ENCODE measurements at regions not wholly inside any gene's neighbourhood (a gene's known extent, or its start where the extent isn't known, plus 50 kb on each side); places are given as distances from the start of the nearest gene placed in this dataset.
A peak's percentile ranks its signal among the peaks of the same experiment; 100 is the strongest.

- Histone ChIP-seq H3K9me3 (ENCODE audit: low read length) (no peaks in the 10 kb centered on the region), H3K27ac (ENCODE audit: low read depth, low read length) (no peak overlapping the region), H3K27me3 (ENCODE audit: insufficient read depth, low read length, poor library complexity, severe bottlenecking) (no peaks in the 10 kb centered on the region), H3K36me3 (ENCODE audit: insufficient read depth, low read length) (no peaks in the 10 kb centered on the region), H3K4me1 (ENCODE audit: insufficient read depth, low read length) (no peaks in the 10 kb centered on the region), H3K4me3 (ENCODE audit: low read length) (no peak overlapping the region)
- CTCF ChIA-PET, result interaction anchor here (1.1 kb wide), 1 partner anchor 22 kb away, joined by 3 read pairs; no protein-coding TSS in a partner anchor
- H3K9me3 Mint-ChIP-seq, result no peaks in the 10 kb centered on the region
- no peaks in the 10 kb centered on the region for H3K27me3 Mint-ChIP-seq
- no peak for DNase-seq
- POLR2A ChIA-PET, result no interaction called here
- H3K4me1 Mint-ChIP-seq, result no peaks in the 10 kb centered on the region
- peak overlapping the region in 1 of 8 donors; percentile 7 for H3K27ac Mint-ChIP-seq
- no peaks in the 10 kb centered on the region for H3K36me3 Mint-ChIP-seq
- no peak overlapping the region for H3K4me3 Mint-ChIP-seq
These were observed 169.2 kb upstream of the HMHB1 start for GRCh38 chr5:143642791-143643190.

GRCh38 chr5:143641549-143642355 is 170.2 kb upstream of the HMHB1 start:
- H3K4me1 Mint-ChIP-seq, result no peaks in the 10 kb centered on the region
- no peak overlapping the region for H3K27ac Mint-ChIP-seq
- no peak for DNase-seq
- H3K27me3 Mint-ChIP-seq, result no peaks in the 10 kb centered on the region
- ChIA-PET POLR2A (no interaction called here), CTCF (no interaction called here)
- Histone ChIP-seq H3K9me3 (ENCODE audit: low read length) (no peaks in the 10 kb centered on the region), H3K4me3 (ENCODE audit: low read length) (no peak overlapping the region), H3K27ac (ENCODE audit: low read depth, low read length) (no peak overlapping the region), H3K27me3 (ENCODE audit: insufficient read depth, low read length, poor library complexity, severe bottlenecking) (no peaks in the 10 kb centered on the region), H3K36me3 (ENCODE audit: insufficient read depth, low read length) (no peaks in the 10 kb centered on the region), H3K4me1 (ENCODE audit: insufficient read depth, low read length) (no peaks in the 10 kb centered on the region)
- no peaks in the 10 kb centered on the region for H3K36me3 Mint-ChIP-seq
- no peaks in the 10 kb centered on the region for H3K9me3 Mint-ChIP-seq
- H3K4me3 Mint-ChIP-seq, result no peak overlapping the region

GRCh38 chr5:143638654-143639053 is 173.3 kb upstream of the HMHB1 start:
- Mint-ChIP-seq H3K4me3 (no peak overlapping the region), H3K4me1 (no peaks in the 10 kb centered on the region), H3K27me3 (no peaks in the 10 kb centered on the region), H3K36me3 (no peaks in the 10 kb centered on the region), H3K27ac (no peak overlapping the region), H3K9me3 (no peaks in the 10 kb centered on the region)
- ChIA-PET POLR2A (no interaction called here), CTCF (no interaction called here)
- Histone ChIP-seq H3K4me1 (ENCODE audit: insufficient read depth, low read length) (no peaks in the 10 kb centered on the region), H3K36me3 (ENCODE audit: insufficient read depth, low read length) (no peaks in the 10 kb centered on the region), H3K27me3 (ENCODE audit: insufficient read depth, low read length, poor library complexity, severe bottlenecking) (no peaks in the 10 kb centered on the region), H3K4me3 (ENCODE audit: low read length) (no peak overlapping the region), H3K9me3 (ENCODE audit: low read length) (no peaks in the 10 kb centered on the region), H3K27ac (ENCODE audit: low read depth, low read length) (no peak overlapping the region)
- DNase-seq, result no peak

GRCh38 chr5:143636931-143637528 is 174.9 kb upstream of the HMHB1 start:
- no peaks in the 10 kb centered on the region for H3K9me3 Mint-ChIP-seq
- Histone ChIP-seq H3K4me3 (ENCODE audit: low read length) (no peak overlapping the region), H3K4me1 (ENCODE audit: insufficient read depth, low read length) (no peaks in the 10 kb centered on the region), H3K9me3 (ENCODE audit: low read length) (no peaks in the 10 kb centered on the region), H3K27me3 (ENCODE audit: insufficient read depth, low read length, poor library complexity, severe bottlenecking) (no peaks in the 10 kb centered on the region), H3K27ac (ENCODE audit: low read depth, low read length) (no peak overlapping the region), H3K36me3 (ENCODE audit: insufficient read depth, low read length) (no peaks in the 10 kb centered on the region)
- H3K27me3 Mint-ChIP-seq, result no peaks in the 10 kb centered on the region
- H3K27ac Mint-ChIP-seq, result peak overlapping the region in 2 of 8 donors; percentile 7 to 27
- H3K36me3 Mint-ChIP-seq, result no peaks in the 10 kb centered on the region
- no peaks in the 10 kb centered on the region for H3K4me1 Mint-ChIP-seq
- DNase-seq, result no peak
- no peak overlapping the region for H3K4me3 Mint-ChIP-seq
- POLR2A ChIA-PET, result no interaction called here
- CTCF ChIA-PET, result no interaction called here

- H3K9me3 Mint-ChIP-seq, result no peaks in the 10 kb centered on the region
- Histone ChIP-seq H3K27me3 (ENCODE audit: insufficient read depth, low read length, poor library complexity, severe bottlenecking) (no peaks in the 10 kb centered on the region), H3K4me1 (ENCODE audit: insufficient read depth, low read length) (no peaks in the 10 kb centered on the region), H3K27ac (ENCODE audit: low read depth, low read length) (no peak overlapping the region), H3K9me3 (ENCODE audit: low read length) (no peaks in the 10 kb centered on the region), H3K4me3 (ENCODE audit: low read length) (no peak overlapping the region), H3K36me3 (ENCODE audit: insufficient read depth, low read length) (no peaks in the 10 kb centered on the region)
- ChIA-PET POLR2A (no interaction called here), CTCF (no interaction called here)
- no peak overlapping the region for H3K4me3 Mint-ChIP-seq
- H3K27ac Mint-ChIP-seq, result no peak overlapping the region
- H3K27me3 Mint-ChIP-seq, result no peaks in the 10 kb centered on the region
- no peaks in the 10 kb centered on the region for H3K4me1 Mint-ChIP-seq
- H3K36me3 Mint-ChIP-seq, result no peaks in the 10 kb centered on the region
- DNase-seq, result no peak
These were observed 176.1 kb upstream of the HMHB1 start for GRCh38 chr5:143635888-143636287.

GRCh38 chr5:143635146-143635752 is 176.7 kb upstream of the HMHB1 start:
- Histone ChIP-seq H3K27ac (ENCODE audit: low read depth, low read length) (no peak overlapping the region), H3K4me3 (ENCODE audit: low read length) (no peak overlapping the region), H3K36me3 (ENCODE audit: insufficient read depth, low read length) (no peaks in the 10 kb centered on the region), H3K9me3 (ENCODE audit: low read length) (no peaks in the 10 kb centered on the region), H3K4me1 (ENCODE audit: insufficient read depth, low read length) (no peaks in the 10 kb centered on the region), H3K27me3 (ENCODE audit: insufficient read depth, low read length, poor library complexity, severe bottlenecking) (no peaks in the 10 kb centered on the region)
- no peaks in the 10 kb centered on the region for H3K4me1 Mint-ChIP-seq
- no peaks in the 10 kb centered on the region for H3K9me3 Mint-ChIP-seq
- no peaks in the 10 kb centered on the region for H3K36me3 Mint-ChIP-seq
- CTCF ChIA-PET, result no interaction called here
- no peaks in the 10 kb centered on the region for H3K27me3 Mint-ChIP-seq
- POLR2A ChIA-PET, result no interaction called here
- peak overlapping the region in 1 of 8 donors; percentile 19 for H3K27ac Mint-ChIP-seq
- no peak for DNase-seq
- H3K4me3 Mint-ChIP-seq, result no peak overlapping the region

- Mint-ChIP-seq H3K4me3 (no peak overlapping the region), H3K27me3 (no peaks in the 10 kb centered on the region), H3K36me3 (no peaks in the 10 kb centered on the region), H3K4me1 (peaks cover 0 to 2% (median 0%) of the 10 kb centered on the region in 3 donors), H3K9me3 (no peaks in the 10 kb centered on the region), H3K27ac (peak overlapping the region in 1 of 8 donors; percentile 19)
- CTCF ChIA-PET, result no interaction called here
- no peak overlapping the region for H3K27ac ChIP-seq (ENCODE audit: low read depth, low read length)
- H3K36me3 ChIP-seq (ENCODE audit: insufficient read depth, low read length), result no peaks in the 10 kb centered on the region
- no peaks in the 10 kb centered on the region for H3K4me1 ChIP-seq (ENCODE audit: insufficient read depth, low read length)
- no peaks in the 10 kb centered on the region for H3K27me3 ChIP-seq (ENCODE audit: insufficient read depth, low read length, poor library complexity, severe bottlenecking)
- POLR2A ChIA-PET, result no interaction called here
- DNase-seq, result no peak
- no peaks in the 10 kb centered on the region for H3K9me3 ChIP-seq (ENCODE audit: low read length)
- H3K4me3 ChIP-seq (ENCODE audit: low read length), result no peak overlapping the region
These were observed 177.3 kb upstream of the HMHB1 start for GRCh38 chr5:143634689-143635088.

- no peaks in the 10 kb centered on the region for H3K4me1 ChIP-seq (ENCODE audit: insufficient read depth, low read length)
- peaks cover 0 to 2% of the 10 kb centered on the region in 2 donors for H3K27me3 Mint-ChIP-seq
- no peak for DNase-seq
- H3K4me3 Mint-ChIP-seq, result no peak overlapping the region
- POLR2A ChIA-PET, result no interaction called here
- no peak overlapping the region for H3K27ac Mint-ChIP-seq
- peaks cover 0 to 3% (median 0%) of the 10 kb centered on the region in 3 donors for H3K4me1 Mint-ChIP-seq
- no peaks in the 10 kb centered on the region for H3K9me3 ChIP-seq (ENCODE audit: low read length)
- H3K27ac ChIP-seq (ENCODE audit: low read depth, low read length), result no peak overlapping the region
- H3K27me3 ChIP-seq (ENCODE audit: insufficient read depth, low read length, poor library complexity, severe bottlenecking), result no peaks in the 10 kb centered on the region
- no peaks in the 10 kb centered on the region for H3K36me3 ChIP-seq (ENCODE audit: insufficient read depth, low read length)
- peaks cover 0 to 2% (median 0%) of the 10 kb centered on the region in 5 donors for H3K9me3 Mint-ChIP-seq
- H3K4me3 ChIP-seq (ENCODE audit: low read length), result no peak overlapping the region
- CTCF ChIA-PET, result no interaction called here
- H3K36me3 Mint-ChIP-seq, result peaks cover 0 to 6% (median 0%) of the 10 kb centered on the region in 3 donors
These were observed 181.9 kb upstream of the HMHB1 start for GRCh38 chr5:143629871-143630659.

Data from CD8-positive, alpha-beta memory T cell (primary cell).